Chondrocyte (in vitro differentiated cells): ENCODE measurements at regions not wholly inside any gene's neighbourhood (a gene's known extent, or its start where the extent isn't known, plus 50 kb on each side); places are given as distances from the start of the nearest gene placed in this dataset.

ENCODE experiments used
- DNase-seq: peaks from one replicate; pipeline ENCODE4 v3.0.0; 2021; ENCODE audit warnings: mixed read lengths, low spot score
- H3K27ac Mint-ChIP-seq: one replicate; pipeline ENCODE4 v1.8.0; 2021; ENCODE audit warnings: mild to moderate bottlenecking, moderate library complexity, mixed read lengths; ENCODE audit not compliant: unreplicated experiment
- H3K27me3 Mint-ChIP-seq: 2 replicates; pipeline ENCODE4 v1.8.0; 2021; ENCODE audit warnings: low read depth, mixed read lengths
- H3K36me3 Mint-ChIP-seq: 2 replicates; pipeline ENCODE4 v1.8.0; 2021; ENCODE audit warnings: low read depth, mixed read lengths
- H3K4me1 Mint-ChIP-seq: 2 replicates; pipeline ENCODE4 v1.8.0; 2021; ENCODE audit warnings: low read depth, mild to moderate bottlenecking, mixed read lengths
- H3K4me3 Mint-ChIP-seq: one replicate; pipeline ENCODE4 v1.8.0; 2021; ENCODE audit warnings: mild to moderate bottlenecking, moderate library complexity, mixed read lengths; ENCODE audit not compliant: unreplicated experiment
- H3K9me3 Mint-ChIP-seq: 2 replicates; pipeline ENCODE4 v1.8.0; 2021; ENCODE audit warnings: low read depth, mixed read lengths
- TF ChIP-seq, protein P1 (sequence below): fragments of 200-600 bp; sonication (generic); IDR thresholded peaks from 2 replicates; pipeline ENCODE4 v1.5.0; 2021; ENCODE audit warnings: antibody characterized with exemption, mild to moderate bottlenecking, moderate library complexity

DNA sequence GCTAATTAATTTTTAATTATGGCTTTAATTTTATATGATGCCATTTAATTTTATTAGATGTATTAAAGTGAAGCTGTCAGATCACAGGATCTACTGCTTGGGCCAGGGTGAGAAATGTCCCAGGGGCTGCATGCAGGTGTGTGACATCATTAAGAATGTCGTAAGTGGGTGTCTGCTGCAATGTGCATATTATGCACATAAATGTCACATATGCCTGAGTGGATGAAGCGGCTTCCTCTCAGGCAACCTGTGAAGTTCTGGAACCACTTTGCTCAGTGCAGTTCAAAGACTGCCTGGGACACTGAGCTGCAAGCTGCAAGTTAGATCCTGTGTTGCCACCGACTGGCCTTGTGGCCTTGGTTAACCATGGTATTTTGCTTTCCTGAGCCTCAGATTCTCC, 355.0 kb downstream of the UQCRFS1 start:
- DNase-seq: no peak

DNA sequence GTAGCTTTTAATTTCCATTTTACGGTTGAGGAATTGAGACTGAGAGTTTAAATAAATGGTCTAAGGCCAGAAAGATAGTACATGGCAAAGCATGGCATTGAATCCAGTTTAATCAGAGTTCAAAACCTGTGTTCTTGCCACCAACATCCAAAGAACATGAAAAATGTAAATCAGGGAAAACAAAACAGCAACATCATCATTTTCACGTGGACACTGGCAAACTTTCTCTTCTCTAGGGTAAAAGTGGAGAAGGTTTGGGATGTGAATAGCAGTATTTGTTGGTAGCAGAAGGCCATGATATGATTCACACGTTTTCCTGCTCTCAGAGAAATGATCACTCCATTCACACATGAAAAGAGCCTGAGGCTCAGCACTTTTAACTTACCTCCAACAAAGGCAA, 357.7 kb downstream of the UQCRFS1 start:
- TF ChIP-seq, protein P1, sequence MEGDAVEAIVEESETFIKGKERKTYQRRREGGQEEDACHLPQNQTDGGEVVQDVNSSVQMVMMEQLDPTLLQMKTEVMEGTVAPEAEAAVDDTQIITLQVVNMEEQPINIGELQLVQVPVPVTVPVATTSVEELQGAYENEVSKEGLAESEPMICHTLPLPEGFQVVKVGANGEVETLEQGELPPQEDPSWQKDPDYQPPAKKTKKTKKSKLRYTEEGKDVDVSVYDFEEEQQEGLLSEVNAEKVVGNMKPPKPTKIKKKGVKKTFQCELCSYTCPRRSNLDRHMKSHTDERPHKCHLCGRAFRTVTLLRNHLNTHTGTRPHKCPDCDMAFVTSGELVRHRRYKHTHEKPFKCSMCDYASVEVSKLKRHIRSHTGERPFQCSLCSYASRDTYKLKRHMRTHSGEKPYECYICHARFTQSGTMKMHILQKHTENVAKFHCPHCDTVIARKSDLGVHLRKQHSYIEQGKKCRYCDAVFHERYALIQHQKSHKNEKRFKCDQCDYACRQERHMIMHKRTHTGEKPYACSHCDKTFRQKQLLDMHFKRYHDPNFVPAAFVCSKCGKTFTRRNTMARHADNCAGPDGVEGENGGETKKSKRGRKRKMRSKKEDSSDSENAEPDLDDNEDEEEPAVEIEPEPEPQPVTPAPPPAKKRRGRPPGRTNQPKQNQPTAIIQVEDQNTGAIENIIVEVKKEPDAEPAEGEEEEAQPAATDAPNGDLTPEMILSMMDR: no peak
- H3K27ac Mint-ChIP-seq: no peak overlapping the region
- H3K27me3 Mint-ChIP-seq: peaks cover 8% of the 10 kb centered on the region
- H3K4me3 Mint-ChIP-seq: no peak overlapping the region
- DNase-seq: no peak
- no peaks in the 10 kb centered on the region for H3K36me3 Mint-ChIP-seq
- H3K4me1 Mint-ChIP-seq: no peaks in the 10 kb centered on the region
- peaks cover 7% of the 10 kb centered on the region for H3K9me3 Mint-ChIP-seq

More for the DNA sequence above, 355.0 kb downstream of the UQCRFS1 start:
- H3K36me3 Mint-ChIP-seq: no peaks in the 10 kb centered on the region
- TF ChIP-seq, protein P1: no peak
- no peaks in the 10 kb centered on the region for H3K4me1 Mint-ChIP-seq
- peaks cover 11% of the 10 kb centered on the region for H3K27me3 Mint-ChIP-seq
- no peak overlapping the region for H3K27ac Mint-ChIP-seq
- peaks cover 7% of the 10 kb centered on the region for H3K9me3 Mint-ChIP-seq
- no peak overlapping the region for H3K4me3 Mint-ChIP-seq

DNA sequence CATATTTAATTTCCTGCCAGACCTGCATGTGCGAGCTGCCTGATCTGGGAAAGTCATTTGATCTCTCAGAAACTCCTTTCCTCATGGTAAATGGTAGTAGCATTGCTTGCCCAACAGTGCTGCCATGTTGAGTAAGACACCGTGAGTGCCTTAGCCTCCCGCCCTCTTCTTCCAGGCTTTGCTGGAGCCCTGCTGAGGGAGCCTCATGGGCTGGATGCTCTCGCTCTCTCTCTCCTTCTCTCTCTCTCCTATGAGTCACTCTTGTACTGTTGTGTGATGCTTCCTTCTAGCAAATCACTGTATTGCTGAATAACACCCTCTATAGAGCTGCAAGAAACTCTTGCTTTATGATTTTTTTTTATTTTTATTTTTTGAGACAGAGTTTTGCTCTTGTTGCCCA, 365.5 kb downstream of the UQCRFS1 start:
- no peaks in the 10 kb centered on the region for H3K36me3 Mint-ChIP-seq
- no peak overlapping the region for H3K4me3 Mint-ChIP-seq
- peaks cover 2% of the 10 kb centered on the region for H3K27me3 Mint-ChIP-seq
- no peak for DNase-seq
- no peak overlapping the region for H3K27ac Mint-ChIP-seq
- TF ChIP-seq, protein P1: no peak
- no peaks in the 10 kb centered on the region for H3K9me3 Mint-ChIP-seq
- H3K4me1 Mint-ChIP-seq: no peaks in the 10 kb centered on the region

DNA sequence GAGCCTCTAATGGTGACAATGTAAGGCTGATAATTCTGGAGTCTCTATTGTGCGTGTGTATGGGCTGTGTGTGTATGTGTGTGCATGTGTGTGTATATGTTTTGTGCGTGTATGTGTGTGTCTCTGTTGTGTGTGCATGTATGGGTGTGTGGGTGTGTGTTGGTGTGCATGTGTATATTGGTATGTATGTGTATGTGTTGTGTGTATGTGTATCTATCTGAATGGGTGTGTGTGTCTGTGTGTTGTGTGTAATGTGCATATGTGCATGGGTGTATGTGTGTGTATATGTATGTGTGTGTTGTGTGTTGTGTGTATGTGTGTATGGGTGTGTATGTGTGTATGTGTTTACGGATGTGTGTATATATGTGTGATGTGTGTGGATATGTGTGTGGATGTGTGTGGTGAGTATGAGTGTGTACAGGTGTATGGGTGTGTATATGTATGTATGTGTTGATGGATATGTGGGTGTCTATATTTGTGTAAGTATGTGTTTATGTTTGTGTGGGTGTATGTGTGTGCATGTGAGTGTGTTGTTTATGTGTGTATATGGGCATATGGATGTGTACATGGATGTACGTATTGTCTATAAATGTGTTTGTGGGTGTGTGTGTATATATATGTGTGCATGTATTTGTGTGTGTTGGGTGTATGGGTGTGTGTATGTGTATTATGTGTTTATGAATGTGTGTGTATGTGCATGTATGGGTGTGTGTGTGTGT, 366.7 kb downstream of the UQCRFS1 start:
- no peak for DNase-seq
- H3K27ac Mint-ChIP-seq: no peak overlapping the region
- peaks cover 2% of the 10 kb centered on the region for H3K27me3 Mint-ChIP-seq
- TF ChIP-seq, protein P1: no peak
- no peak overlapping the region for H3K4me3 Mint-ChIP-seq
- no peaks in the 10 kb centered on the region for H3K9me3 Mint-ChIP-seq
- H3K36me3 Mint-ChIP-seq: no peaks in the 10 kb centered on the region
- H3K4me1 Mint-ChIP-seq: no peaks in the 10 kb centered on the region

DNA sequence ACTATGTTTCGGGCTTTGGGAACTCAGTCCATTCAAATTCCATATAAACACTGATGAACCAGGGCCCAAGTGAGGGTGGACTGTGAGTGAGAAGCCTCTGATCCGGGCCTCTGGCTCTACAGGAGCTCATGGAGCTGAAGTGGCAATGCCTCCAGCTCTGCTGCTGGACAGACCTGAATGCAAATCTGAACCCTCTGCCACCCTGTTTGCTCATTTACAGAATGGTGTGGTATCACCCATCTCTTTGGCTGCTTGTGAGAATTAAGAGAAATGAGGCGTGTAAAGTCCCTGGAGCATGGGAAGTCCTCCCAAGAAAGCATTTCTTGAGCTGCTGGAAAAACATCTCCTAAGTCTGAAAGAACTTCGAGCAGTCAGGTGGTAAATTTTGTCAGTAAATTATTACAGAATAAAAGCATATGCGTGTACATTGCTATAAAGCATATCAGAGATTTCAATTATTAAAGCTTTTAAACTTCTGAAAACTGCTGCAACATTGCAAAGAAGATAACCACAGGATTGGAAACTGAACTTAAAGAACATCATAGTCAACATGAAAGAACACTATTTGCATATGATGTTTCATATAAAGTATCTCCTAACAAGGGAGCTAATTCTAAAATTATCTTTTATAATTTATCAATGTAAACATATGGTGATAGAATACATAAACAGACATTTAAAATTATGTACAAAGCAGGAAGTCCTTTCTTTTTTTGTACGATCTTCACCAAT, 369.0 kb downstream of the UQCRFS1 start:
- DNase-seq: no peak
- no peaks in the 10 kb centered on the region for H3K4me1 Mint-ChIP-seq
- H3K4me3 Mint-ChIP-seq: no peak overlapping the region
- H3K36me3 Mint-ChIP-seq: no peaks in the 10 kb centered on the region
- H3K27ac Mint-ChIP-seq: no peak overlapping the region
- no peaks in the 10 kb centered on the region for H3K9me3 Mint-ChIP-seq
- peaks cover 2% of the 10 kb centered on the region for H3K27me3 Mint-ChIP-seq
- TF ChIP-seq, protein P1: no peak
